ENCODE measurements at regions not wholly inside any gene's neighbourhood (a gene's known extent, or its start where the extent isn't known, plus 50 kb on each side); places are given as distances from the start of the nearest gene placed in this dataset.

- TF ChIP-seq CREB1 (IDR thresholded peaks at IDR 0.05; ENCODE audit: low read depth), result no peak
- no peak for TF ChIP-seq IRF4 (IDR thresholded peaks at IDR 0.05; ENCODE audit: low read depth, low read length)
- no peak for TF ChIP-seq ZZZ3 (IDR thresholded peaks at IDR 0.05; ENCODE audit: control insufficient read depth, insufficient read length, low read depth)
- no peak for TF ChIP-seq MYC (IDR thresholded peaks at IDR 0.05; ENCODE audit: insufficient read depth, insufficient read length, insufficient replicate concordance, low read length, severe bottlenecking)
- no peak for TF ChIP-seq MTA2 (IDR thresholded peaks at IDR 0.05; ENCODE audit: low read depth)
- TF ChIP-seq BCL11A (IDR thresholded peaks at IDR 0.05; ENCODE audit: low read depth, low read length), result no peak
- no peak for TF ChIP-seq IKZF1 (conservative IDR thresholded peaks at IDR 0.05)
- no peak for TF ChIP-seq ZBED1 (IDR thresholded peaks at IDR 0.05; ENCODE audit: borderline replicate concordance)
Measured at GRCh38 chr3:74351213-74351612, 263.2 kb downstream of the CNTN3 start (continued).

GRCh38 chr3:74349015-74349414, 265.4 kb downstream of the CNTN3 start:
- Histone ChIP-seq H3K4me1 (ENCODE audit: control insufficient read depth, insufficient read depth, low read length) (no peaks in the 10 kb centered on the region), H3K27me3 (replicated peaks in 1 of 2; ENCODE audit: control insufficient read depth in 2 of 2, insufficient read depth in 2 of 2, low read length in 1 of 2) (no peaks in the 10 kb centered on the region), H3K9me3 (replicated peaks; ENCODE audit: control insufficient read depth, insufficient read depth, low read length) (no peaks in the 10 kb centered on the region), H3K9ac (ENCODE audit: control insufficient read depth, insufficient read depth, low read length) (no peak overlapping the region), H4K20me1 (ENCODE audit: control insufficient read depth, insufficient read depth) (no peaks in the 10 kb centered on the region), H3K4me3 (no peak overlapping the region), H3K79me2 (ENCODE audit: control insufficient read depth, insufficient read depth, low read length) (no peaks in the 10 kb centered on the region), H2AFZ (ENCODE audit: control insufficient read depth, low read depth, low read length) (no peak overlapping the region), H3K27ac (ENCODE audit: control insufficient read depth, insufficient read depth) (no peak overlapping the region), H3K36me3 (ENCODE audit: control insufficient read depth in 2 of 2, insufficient read depth in 2 of 2, low read length in 1 of 2) (no peaks in the 10 kb centered on the region), H3K4me2 (ENCODE audit: control insufficient read depth, insufficient read depth) (no peak overlapping the region)
- ChIA-PET POLR2A (no interaction called here), SMC1A (ENCODE audit: uncharacterized antibody, unreplicated experiment) (no interaction called here), CTCF (no interaction called here), RAD21 (ENCODE audit: unreplicated experiment) (no interaction called here)
- BruUV-seq (replicated peaks), result no TSS peak
- DNase-seq (ENCODE audit: low read depth, low spot score), result no peak
- WGBS (ENCODE audit: insufficient coverage, insufficient replicate concordance, low lambda C conversion rate, missing lambda C conversion rate), result 0% methylated on average over 1 of the region's 1 CpG
- in situ Hi-C loops (cut with MboI), result no loop called here
- no peak for ATAC-seq
- no peak for FAIRE-seq
- intact Hi-C loops (cut with micrococcal nuclease; ENCODE audit: unreplicated experiment), result no loop called here
- TF ChIP-seq CREM (IDR thresholded peaks at IDR 0.05; ENCODE audit: low read depth) (no peak), IKZF2 (IDR thresholded peaks at IDR 0.05) (no peak), ZBTB40 (IDR thresholded peaks at IDR 0.05; ENCODE audit: borderline replicate concordance) (no peak), SMAD1 (IDR thresholded peaks at IDR 0.05; ENCODE audit: low read depth, partially characterized antibody) (no peak), NKRF (conservative IDR thresholded peaks at IDR 0.05) (no peak), RELA (IDR thresholded peaks at IDR 0.05; ENCODE audit: borderline replicate concordance, partially characterized antibody) (no peak), PAX8 (IDR thresholded peaks at IDR 0.05) (no peak), SPI1 (IDR thresholded peaks at IDR 0.05; ENCODE audit: borderline replicate concordance, insufficient read depth, low read depth, low read length) (no peak), PBX3 (IDR thresholded peaks at IDR 0.05; ENCODE audit: insufficient replicate concordance, low read depth, low read length) (no peak), GABPA (IDR thresholded peaks at IDR 0.05; ENCODE audit: low read depth) (no peak), NRF1 (conservative IDR thresholded peaks at IDR 0.05; ENCODE audit: low read depth, low read length) (no peak), SMARCA5 (IDR thresholded peaks at IDR 0.05) (no peak)

Measured in GM12878 (cell line).